Colonic mucosa (tissue), 4 donors: ENCODE measurements at regions not wholly inside any gene's neighbourhood (a gene's known extent, or its start where the extent isn't known, plus 50 kb on each side); places are given as distances from the start of the nearest gene placed in this dataset.

Experiments used
- DNase-seq: peaks from one replicate; pipeline ENCODE4 v3.0.0-alpha.2; 2020
- H3K27ac ChIP-seq: fragments of 200-600 bp; one replicate; pipeline ENCODE4 v1.8.0; 2021
- H3K27me3 ChIP-seq: fragments of 200-600 bp; one replicate; pipeline ENCODE4 v1.8.0; 2021
- H3K36me3 ChIP-seq: fragments of 200-600 bp; one replicate; pipeline ENCODE4 v1.8.0; 2021
- H3K4me1 ChIP-seq: fragments of 200-600 bp; one replicate; pipeline ENCODE4 v1.8.0; 2021; ENCODE audit warnings: mild to moderate bottlenecking
- H3K4me3 ChIP-seq: fragments of 200-600 bp; one replicate; pipeline ENCODE4 v1.8.0; 2021
- H3K9ac ChIP-seq, 2 donors: one replicate each; pipeline ENCODE4 v1.7.0; 2013; ENCODE audit warnings: control low read depth in 2 of 2, low read depth in 2 of 2, low read length in 2 of 2
- H3K9me3 ChIP-seq: fragments of 200-600 bp; one replicate; pipeline ENCODE4 v1.8.0; 2021
- intact Hi-C: fragments of 100-400 bp; cut with DNase I; formaldehyde crosslinking; loops from one replicate; pipeline ENCODE4 v1.14.1; 2022
- TF ChIP-seq, protein P1 (sequence below): fragments of 200-600 bp; IDR thresholded peaks from one replicate; pipeline ENCODE4 v1.8.0; 2022; ENCODE audit warnings: antibody characterized with exemption, mild to moderate bottlenecking
- donor health status: healthy.
- donor health status: DM: no; HTN: no; CAD: no.
- donor health status: DM: no; HTN: no; CAD: no.

DNA sequence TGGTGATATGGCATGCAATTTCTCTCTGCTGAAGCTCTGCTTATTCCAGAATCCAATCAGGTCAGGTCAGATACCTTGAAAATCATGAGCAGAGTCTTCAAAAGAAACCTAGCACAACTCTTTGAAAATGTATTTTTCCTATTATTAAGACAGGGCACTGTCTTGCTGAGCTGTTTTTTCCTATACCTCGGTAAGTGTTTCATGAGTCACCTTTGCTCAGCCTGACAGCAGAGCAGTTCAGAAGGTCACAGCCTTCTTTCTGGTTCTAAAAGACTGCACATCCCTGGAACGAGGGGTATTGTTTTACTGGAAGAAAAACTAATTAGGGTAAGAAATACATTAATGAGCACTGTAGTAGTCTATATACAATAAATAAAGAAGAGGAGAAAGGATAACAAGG is 422.0 kb downstream of the SOX2 start:
- Histone ChIP-seq H3K9me3 (no peaks in the 10 kb centered on the region), H3K27ac (no peak overlapping the region), H3K4me1 (no peaks in the 10 kb centered on the region), H3K4me3 (no peak overlapping the region), H3K36me3 (no peaks in the 10 kb centered on the region), H3K27me3 (no peaks in the 10 kb centered on the region), H3K9ac (no peak overlapping the region)
- TF ChIP-seq, protein P1, sequence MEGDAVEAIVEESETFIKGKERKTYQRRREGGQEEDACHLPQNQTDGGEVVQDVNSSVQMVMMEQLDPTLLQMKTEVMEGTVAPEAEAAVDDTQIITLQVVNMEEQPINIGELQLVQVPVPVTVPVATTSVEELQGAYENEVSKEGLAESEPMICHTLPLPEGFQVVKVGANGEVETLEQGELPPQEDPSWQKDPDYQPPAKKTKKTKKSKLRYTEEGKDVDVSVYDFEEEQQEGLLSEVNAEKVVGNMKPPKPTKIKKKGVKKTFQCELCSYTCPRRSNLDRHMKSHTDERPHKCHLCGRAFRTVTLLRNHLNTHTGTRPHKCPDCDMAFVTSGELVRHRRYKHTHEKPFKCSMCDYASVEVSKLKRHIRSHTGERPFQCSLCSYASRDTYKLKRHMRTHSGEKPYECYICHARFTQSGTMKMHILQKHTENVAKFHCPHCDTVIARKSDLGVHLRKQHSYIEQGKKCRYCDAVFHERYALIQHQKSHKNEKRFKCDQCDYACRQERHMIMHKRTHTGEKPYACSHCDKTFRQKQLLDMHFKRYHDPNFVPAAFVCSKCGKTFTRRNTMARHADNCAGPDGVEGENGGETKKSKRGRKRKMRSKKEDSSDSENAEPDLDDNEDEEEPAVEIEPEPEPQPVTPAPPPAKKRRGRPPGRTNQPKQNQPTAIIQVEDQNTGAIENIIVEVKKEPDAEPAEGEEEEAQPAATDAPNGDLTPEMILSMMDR: no peak
- intact Hi-C loops: no loop called here
- DNase-seq: no peak

DNA sequence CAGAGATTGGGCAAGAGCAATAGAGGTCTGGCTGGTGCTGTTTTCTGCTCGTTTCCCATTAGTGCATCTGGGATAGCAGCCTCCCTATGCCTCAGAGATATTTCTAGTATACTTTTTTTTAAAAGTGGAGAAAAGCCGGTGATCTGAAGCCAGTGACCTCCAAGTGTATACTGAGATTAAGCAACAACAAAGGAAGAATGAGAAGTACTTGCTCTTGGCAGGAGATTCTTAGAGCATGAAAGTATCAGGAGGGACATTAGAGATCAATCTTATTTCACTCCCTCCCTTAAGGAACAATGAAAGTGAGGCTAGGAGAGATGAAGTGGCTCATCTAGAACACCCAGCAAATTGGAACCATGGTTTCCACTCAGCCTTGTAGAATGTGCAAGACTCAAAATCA is 423.3 kb downstream of the SOX2 start:
- Histone ChIP-seq H3K9ac (no peak overlapping the region), H3K4me1 (no peaks in the 10 kb centered on the region), H3K27ac (no peak overlapping the region), H3K27me3 (no peaks in the 10 kb centered on the region), H3K9me3 (no peaks in the 10 kb centered on the region), H3K36me3 (no peaks in the 10 kb centered on the region), H3K4me3 (no peak overlapping the region)
- TF ChIP-seq, protein P1: no peak
- no peak for DNase-seq
- intact Hi-C loops: no loop called here

DNA sequence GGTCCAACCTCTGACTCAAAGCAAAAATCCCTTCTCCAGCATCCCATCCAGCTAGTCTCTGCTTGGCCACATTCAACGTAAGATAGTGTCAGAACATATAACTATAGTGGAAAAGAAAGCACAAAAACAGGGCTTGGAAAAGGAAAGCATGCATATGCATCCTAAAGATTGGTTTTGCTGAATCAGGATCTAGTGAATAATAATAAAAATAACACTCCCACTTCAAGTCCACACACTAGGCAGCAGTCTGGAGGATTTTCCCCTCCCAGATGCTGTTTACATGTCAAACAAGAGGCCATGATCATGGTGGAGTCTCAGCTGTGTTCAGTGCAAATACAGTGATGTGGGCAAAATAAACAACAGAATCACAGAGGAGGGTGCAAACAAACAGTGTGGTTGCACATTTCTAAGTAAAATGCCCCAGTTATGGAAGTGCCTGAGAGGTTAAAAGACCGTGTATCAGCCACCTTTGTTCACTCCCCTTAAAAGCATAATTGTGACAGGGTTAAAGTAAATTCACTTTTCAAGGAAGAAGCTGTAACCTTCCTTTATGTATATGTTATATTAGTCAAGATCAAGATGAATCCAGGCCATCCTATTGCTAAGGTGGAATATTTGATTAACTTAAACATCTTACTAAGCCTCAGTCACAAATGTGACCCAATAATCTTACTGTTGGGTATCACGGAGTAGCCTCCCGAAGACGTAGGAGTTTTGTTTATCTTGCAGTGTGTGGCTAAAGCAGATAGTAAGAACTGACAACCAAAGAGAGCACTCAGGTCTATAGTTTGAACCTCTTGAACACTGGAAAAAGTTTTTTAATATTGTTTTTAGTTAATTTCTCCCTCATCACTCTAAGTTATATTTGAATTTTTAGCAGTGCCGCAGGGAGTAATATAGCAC is 424.5 kb downstream of the SOX2 start:
- TF ChIP-seq, protein P1: no peak

DNA sequence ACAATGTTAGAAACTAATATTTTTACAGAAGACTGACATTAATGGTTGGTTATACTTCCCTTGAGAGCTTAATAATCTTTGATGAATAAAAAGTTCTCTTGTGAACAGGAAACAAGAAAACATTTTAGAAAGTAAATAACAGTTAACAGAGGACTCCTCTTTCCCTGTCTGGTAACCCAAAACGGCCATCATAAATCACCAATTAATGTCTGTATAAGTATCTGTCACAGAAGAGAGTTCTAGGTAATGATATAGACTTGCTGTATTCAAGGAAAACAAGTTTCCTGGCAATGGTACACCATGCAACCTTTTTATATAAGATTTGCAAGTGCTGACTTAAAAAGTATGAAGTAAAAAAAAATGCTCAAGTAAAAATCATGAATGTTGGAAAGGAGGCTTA is 426.7 kb downstream of the SOX2 start:
- TF ChIP-seq, protein P1: no peak
- no peak for DNase-seq
- Histone ChIP-seq H3K27ac (no peak overlapping the region), H3K36me3 (no peaks in the 10 kb centered on the region), H3K4me1 (no peaks in the 10 kb centered on the region), H3K27me3 (no peaks in the 10 kb centered on the region), H3K9me3 (no peaks in the 10 kb centered on the region), H3K4me3 (no peak overlapping the region), H3K9ac (no peak overlapping the region)
- intact Hi-C loops: no loop called here

More for the DNA sequence above, 424.5 kb downstream of the SOX2 start:
- Histone ChIP-seq H3K27me3 (no peaks in the 10 kb centered on the region), H3K4me3 (no peak overlapping the region), H3K4me1 (no peaks in the 10 kb centered on the region), H3K36me3 (no peaks in the 10 kb centered on the region), H3K9ac (no peak overlapping the region), H3K27ac (no peak overlapping the region), H3K9me3 (no peaks in the 10 kb centered on the region)
- intact Hi-C loops: no loop called here
- DNase-seq: no peak

DNA sequence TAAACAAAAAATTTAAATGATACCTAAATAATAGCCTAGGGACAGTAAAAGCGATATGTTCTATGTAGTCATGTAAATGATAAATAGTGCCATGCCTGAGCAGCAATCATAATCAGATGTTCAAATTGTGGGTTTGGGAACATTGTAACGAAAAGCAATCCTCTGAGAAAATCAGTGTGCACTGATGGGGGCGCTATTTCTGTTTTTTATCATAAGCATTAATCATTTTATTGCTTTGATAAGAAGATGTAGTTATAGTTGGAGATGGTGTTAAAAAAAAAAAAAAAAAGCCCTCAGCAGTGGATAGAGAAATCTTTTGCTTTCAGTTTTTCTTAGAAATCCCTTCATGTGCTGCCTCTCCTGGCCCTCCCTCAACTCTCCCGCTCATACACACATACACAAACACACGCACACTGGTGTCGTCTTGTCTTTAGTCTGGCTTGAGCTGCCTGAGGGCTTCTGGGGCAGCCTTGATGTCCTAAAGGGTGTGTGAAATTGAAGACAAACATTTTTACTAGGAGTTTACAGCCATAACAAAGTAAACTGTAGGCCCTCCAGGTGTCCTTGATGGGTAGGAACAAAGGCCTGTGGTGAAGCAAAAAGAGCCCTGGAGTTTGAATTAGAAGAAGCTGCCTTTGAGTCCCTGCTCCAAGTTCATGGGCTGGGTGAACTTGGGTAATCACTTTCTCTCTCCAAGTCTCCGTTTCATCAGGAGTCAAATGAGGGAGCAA is 428.1 kb downstream of the SOX2 start:
- H3K4me1 ChIP-seq: no peaks in the 10 kb centered on the region
- no peak overlapping the region for H3K27ac ChIP-seq
- no peak overlapping the region for H3K9ac ChIP-seq
- no peaks in the 10 kb centered on the region for H3K9me3 ChIP-seq
- TF ChIP-seq, protein P1: no peak
- no peaks in the 10 kb centered on the region for H3K36me3 ChIP-seq
- no peaks in the 10 kb centered on the region for H3K27me3 ChIP-seq
- intact Hi-C loops: no loop called here
- H3K4me3 ChIP-seq: no peak overlapping the region
- DNase-seq: no peak
